GM23338 (cell line): ENCODE measurements at regions not wholly inside any gene's neighbourhood (a gene's known extent, or its start where the extent isn't known, plus 50 kb on each side); places are given as distances from the start of the nearest gene placed in this dataset.

Source experiments
- ATAC-seq: fragments of 200-7000 bp; cut with Tn5 transposase; 3 replicates; pipeline ENCODE4 v1.9.1; 2020
- DNase-seq: peaks from one replicate; pipeline ENCODE4 v3.0.0-alpha.2; 2015; ENCODE audit warnings: low spot score
- H2AFZ ChIP-seq: fragments of 200-600 bp; sonication (generic); 2 replicates; pipeline ENCODE4 v1.8.0; 2016; ENCODE audit warnings: antibody characterized with exemption, mild to moderate bottlenecking, moderate library complexity
- H3F3A ChIP-seq: fragments of 200-600 bp; sonication (generic); replicated peaks from 2 replicates; pipeline ENCODE4 v1.8.0; 2017; ENCODE audit warnings: antibody characterized with exemption, mixed run types, low read depth
- H3K27ac ChIP-seq: fragments of 200-600 bp; sonication (generic); 2 replicates; pipeline ENCODE4 v1.6.1; 2016; ENCODE audit warnings: low read depth
- H3K27me3 ChIP-seq: fragments of 200-600 bp; sonication (generic); 2 replicates; pipeline ENCODE4 v1.8.0; 2016; ENCODE audit warnings: mild to moderate bottlenecking, mixed run types, moderate library complexity; ENCODE audit not compliant: insufficient read depth
- H3K36me3 ChIP-seq: fragments of 200-600 bp; sonication (generic); 2 replicates; pipeline ENCODE4 v1.8.0; 2016; ENCODE audit warnings: mild to moderate bottlenecking; ENCODE audit not compliant: insufficient read depth
- H3K4me1 ChIP-seq: fragments of 200-600 bp; sonication (generic); 2 replicates; pipeline ENCODE4 v1.8.0; 2016; ENCODE audit warnings: mild to moderate bottlenecking, moderate library complexity; ENCODE audit not compliant: insufficient read depth
- H3K4me2 ChIP-seq: fragments of 200-600 bp; sonication (generic); 2 replicates; pipeline ENCODE4 v1.7.1; 2017; ENCODE audit warnings: mixed run types
- H3K4me3 ChIP-seq: fragments of 200-600 bp; sonication (generic); 2 replicates; pipeline ENCODE4 v1.6.1; 2016; ENCODE audit warnings: mixed run types
- H3K79me2 ChIP-seq: fragments of 200-600 bp; sonication (generic); replicated peaks from 2 replicates; pipeline ENCODE4 v1.8.0; 2017; ENCODE audit warnings: mild to moderate bottlenecking; ENCODE audit not compliant: insufficient read depth
- H3K9me2 ChIP-seq: fragments of 200-600 bp; sonication (generic); 2 replicates; pipeline ENCODE4 v1.8.0; 2017; ENCODE audit not compliant: insufficient read depth
- H4K20me1 ChIP-seq: fragments of 200-600 bp; sonication (generic); replicated peaks from 2 replicates; pipeline ENCODE4 v1.8.0; 2017; ENCODE audit warnings: mild to moderate bottlenecking; ENCODE audit not compliant: insufficient read depth
- H3K27ac Mint-ChIP-seq: 2 replicates; pipeline ENCODE4 v1.8.0; 2020; ENCODE audit warnings: inconsistent platforms, mild to moderate bottlenecking, moderate library complexity, mixed read lengths
- H3K27me3 Mint-ChIP-seq: 3 replicates; pipeline ENCODE4 v1.8.0; 2022; ENCODE audit warnings: low read depth, mild to moderate bottlenecking, moderate library complexity, mixed read lengths, inconsistent platforms; ENCODE audit not compliant: insufficient read depth, poor library complexity
- H3K36me3 Mint-ChIP-seq: 3 replicates; pipeline ENCODE4 v1.8.0; 2021; ENCODE audit warnings: low read depth, mild to moderate bottlenecking, inconsistent platforms, moderate library complexity, mixed read lengths
- H3K4me1 Mint-ChIP-seq: 3 replicates; pipeline ENCODE4 v1.8.0; 2020; ENCODE audit warnings: mild to moderate bottlenecking, inconsistent platforms, mixed read lengths
- H3K4me3 Mint-ChIP-seq: 3 replicates; pipeline ENCODE4 v1.8.0; 2021; ENCODE audit warnings: moderate library complexity, mild to moderate bottlenecking, inconsistent platforms, mixed read lengths
- H3K9me3 Mint-ChIP-seq: 3 replicates; pipeline ENCODE4 v1.8.0; 2020; ENCODE audit warnings: moderate library complexity, mild to moderate bottlenecking, inconsistent platforms, mixed read lengths
- CREB1 ChIP-seq: fragments of 250-450 bp; sonication (Bioruptor Pico); IDR thresholded peaks from 2 replicates; pipeline ENCODE4 v1.5.0; 2020; ENCODE audit warnings: low read depth, mild to moderate bottlenecking, moderate library complexity
- EZH2 ChIP-seq: fragments of 200-600 bp; sonication (generic); IDR thresholded peaks from one replicate; pipeline ENCODE4 v1.8.0; 2017; ENCODE audit warnings: antibody characterized with exemption, mild to moderate bottlenecking, low read depth; ENCODE audit not compliant: unreplicated experiment
- EZH2phosphoT487 ChIP-seq: fragments of 200-600 bp; sonication (generic); IDR thresholded peaks from one replicate; pipeline ENCODE4 v1.8.1; 2018; ENCODE audit warnings: antibody characterized with exemption; ENCODE audit not compliant: unreplicated experiment
- JUNB ChIP-seq: IDR thresholded peaks from one replicate; pipeline ENCODE4 v1.6.1; 2016; ENCODE audit warnings: antibody characterized with exemption; ENCODE audit not compliant: unreplicated experiment
- NANOG ChIP-seq: IDR thresholded peaks from 2 replicates; pipeline ENCODE4 v1.6.1; 2016; ENCODE audit warnings: antibody characterized with exemption, borderline replicate concordance
- POLR2AphosphoS5 ChIP-seq: IDR thresholded peaks from 2 replicates; pipeline ENCODE4 v1.6.1; 2016; ENCODE audit warnings: antibody characterized with exemption, low read depth
- STAT1 ChIP-seq: IDR thresholded peaks from one replicate; pipeline ENCODE4 v1.6.1; 2016; ENCODE audit warnings: antibody characterized with exemption; ENCODE audit not compliant: unreplicated experiment
- ZNF114 ChIP-seq: fragments of 250-450 bp; sonication (Bioruptor Pico); IDR thresholded peaks from 2 replicates; pipeline ENCODE4 v1.5.0; 2020; ENCODE audit warnings: mild to moderate bottlenecking, moderate library complexity
- TF ChIP-seq, protein P1 (sequence below), 2 experiments: fragments of 200-600 bp in 1 of 2; sonication (generic) in 1 of 2; conservative IDR thresholded peaks; 2 replicates each; pipeline versions ENCODE4 v1.5.1 to v1.6.1; 2016 to 2017; ENCODE audit warnings: antibody characterized with exemption in 2 of 2, low read depth in 2 of 2, mild to moderate bottlenecking in 2 of 2, moderate library complexity in 1 of 2
- TF ChIP-seq, protein P2 (sequence below): IDR thresholded peaks from one replicate; pipeline ENCODE4 v1.6.1; 2018; ENCODE audit warnings: antibody characterized with exemption; ENCODE audit not compliant: unreplicated experiment
- TF ChIP-seq, protein P3 (sequence below): fragments of 250-450 bp; sonication (Bioruptor Pico); IDR thresholded peaks from 2 replicates; pipeline ENCODE4 v1.5.0; 2020; ENCODE audit warnings: mild to moderate bottlenecking, moderate library complexity
- TF ChIP-seq, protein P4 (sequence below): IDR thresholded peaks from 2 replicates; pipeline ENCODE4 v1.6.1; 2016; ENCODE audit warnings: antibody characterized with exemption

DNA sequence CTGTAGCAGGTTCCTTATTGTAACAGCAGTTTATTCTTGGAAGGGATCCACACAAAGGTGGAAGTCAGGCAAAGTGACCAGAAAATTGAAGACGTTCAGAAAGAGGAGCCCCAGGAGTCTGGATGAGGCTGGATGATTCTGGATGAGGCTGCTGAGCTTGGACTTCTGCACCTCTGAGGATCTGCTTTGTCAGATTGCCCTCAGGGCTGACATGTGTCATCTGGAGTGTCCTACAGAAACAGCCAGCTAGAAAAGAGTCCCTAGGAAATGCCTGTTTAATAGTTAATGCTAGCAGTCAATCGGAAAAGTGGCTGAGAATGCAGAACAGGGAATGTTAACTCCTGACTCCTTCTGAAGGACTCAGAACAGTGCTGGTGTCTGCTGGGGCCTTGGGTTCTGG is 236.4 kb downstream of the LRRC70 start:
- no peak overlapping the region for H3K4me3 Mint-ChIP-seq
- H3K36me3 ChIP-seq, result no peaks in the 10 kb centered on the region
- 0 out of 2 replicates have a peak, but pooled peaks cover 5% of the 10 kb centered on the region for H3K9me2 ChIP-seq
- peaks cover 14% of the 10 kb centered on the region for H3K9me3 Mint-ChIP-seq
- ATAC-seq (no peak), DNase-seq (no peak)
- TF ChIP-seq, protein P1, sequence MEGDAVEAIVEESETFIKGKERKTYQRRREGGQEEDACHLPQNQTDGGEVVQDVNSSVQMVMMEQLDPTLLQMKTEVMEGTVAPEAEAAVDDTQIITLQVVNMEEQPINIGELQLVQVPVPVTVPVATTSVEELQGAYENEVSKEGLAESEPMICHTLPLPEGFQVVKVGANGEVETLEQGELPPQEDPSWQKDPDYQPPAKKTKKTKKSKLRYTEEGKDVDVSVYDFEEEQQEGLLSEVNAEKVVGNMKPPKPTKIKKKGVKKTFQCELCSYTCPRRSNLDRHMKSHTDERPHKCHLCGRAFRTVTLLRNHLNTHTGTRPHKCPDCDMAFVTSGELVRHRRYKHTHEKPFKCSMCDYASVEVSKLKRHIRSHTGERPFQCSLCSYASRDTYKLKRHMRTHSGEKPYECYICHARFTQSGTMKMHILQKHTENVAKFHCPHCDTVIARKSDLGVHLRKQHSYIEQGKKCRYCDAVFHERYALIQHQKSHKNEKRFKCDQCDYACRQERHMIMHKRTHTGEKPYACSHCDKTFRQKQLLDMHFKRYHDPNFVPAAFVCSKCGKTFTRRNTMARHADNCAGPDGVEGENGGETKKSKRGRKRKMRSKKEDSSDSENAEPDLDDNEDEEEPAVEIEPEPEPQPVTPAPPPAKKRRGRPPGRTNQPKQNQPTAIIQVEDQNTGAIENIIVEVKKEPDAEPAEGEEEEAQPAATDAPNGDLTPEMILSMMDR (conservative IDR thresholded peaks at IDR 0.05; ENCODE audit: low read depth in 2 of 2), result no peak
- TF ChIP-seq JUNB (no peak), NANOG (no peak), ZNF114 (CRISPR knock-in tag) (no peak), STAT1 (no peak), POLR2AphosphoS5 (no peak), CREB1 (no peak), EZH2phosphoT487 (no peak), EZH2 (no peak)
- TF ChIP-seq, protein P2, sequence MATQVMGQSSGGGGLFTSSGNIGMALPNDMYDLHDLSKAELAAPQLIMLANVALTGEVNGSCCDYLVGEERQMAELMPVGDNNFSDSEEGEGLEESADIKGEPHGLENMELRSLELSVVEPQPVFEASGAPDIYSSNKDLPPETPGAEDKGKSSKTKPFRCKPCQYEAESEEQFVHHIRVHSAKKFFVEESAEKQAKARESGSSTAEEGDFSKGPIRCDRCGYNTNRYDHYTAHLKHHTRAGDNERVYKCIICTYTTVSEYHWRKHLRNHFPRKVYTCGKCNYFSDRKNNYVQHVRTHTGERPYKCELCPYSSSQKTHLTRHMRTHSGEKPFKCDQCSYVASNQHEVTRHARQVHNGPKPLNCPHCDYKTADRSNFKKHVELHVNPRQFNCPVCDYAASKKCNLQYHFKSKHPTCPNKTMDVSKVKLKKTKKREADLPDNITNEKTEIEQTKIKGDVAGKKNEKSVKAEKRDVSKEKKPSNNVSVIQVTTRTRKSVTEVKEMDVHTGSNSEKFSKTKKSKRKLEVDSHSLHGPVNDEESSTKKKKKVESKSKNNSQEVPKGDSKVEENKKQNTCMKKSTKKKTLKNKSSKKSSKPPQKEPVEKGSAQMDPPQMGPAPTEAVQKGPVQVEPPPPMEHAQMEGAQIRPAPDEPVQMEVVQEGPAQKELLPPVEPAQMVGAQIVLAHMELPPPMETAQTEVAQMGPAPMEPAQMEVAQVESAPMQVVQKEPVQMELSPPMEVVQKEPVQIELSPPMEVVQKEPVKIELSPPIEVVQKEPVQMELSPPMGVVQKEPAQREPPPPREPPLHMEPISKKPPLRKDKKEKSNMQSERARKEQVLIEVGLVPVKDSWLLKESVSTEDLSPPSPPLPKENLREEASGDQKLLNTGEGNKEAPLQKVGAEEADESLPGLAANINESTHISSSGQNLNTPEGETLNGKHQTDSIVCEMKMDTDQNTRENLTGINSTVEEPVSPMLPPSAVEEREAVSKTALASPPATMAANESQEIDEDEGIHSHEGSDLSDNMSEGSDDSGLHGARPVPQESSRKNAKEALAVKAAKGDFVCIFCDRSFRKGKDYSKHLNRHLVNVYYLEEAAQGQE, result no peak
- TF ChIP-seq, protein P3, sequence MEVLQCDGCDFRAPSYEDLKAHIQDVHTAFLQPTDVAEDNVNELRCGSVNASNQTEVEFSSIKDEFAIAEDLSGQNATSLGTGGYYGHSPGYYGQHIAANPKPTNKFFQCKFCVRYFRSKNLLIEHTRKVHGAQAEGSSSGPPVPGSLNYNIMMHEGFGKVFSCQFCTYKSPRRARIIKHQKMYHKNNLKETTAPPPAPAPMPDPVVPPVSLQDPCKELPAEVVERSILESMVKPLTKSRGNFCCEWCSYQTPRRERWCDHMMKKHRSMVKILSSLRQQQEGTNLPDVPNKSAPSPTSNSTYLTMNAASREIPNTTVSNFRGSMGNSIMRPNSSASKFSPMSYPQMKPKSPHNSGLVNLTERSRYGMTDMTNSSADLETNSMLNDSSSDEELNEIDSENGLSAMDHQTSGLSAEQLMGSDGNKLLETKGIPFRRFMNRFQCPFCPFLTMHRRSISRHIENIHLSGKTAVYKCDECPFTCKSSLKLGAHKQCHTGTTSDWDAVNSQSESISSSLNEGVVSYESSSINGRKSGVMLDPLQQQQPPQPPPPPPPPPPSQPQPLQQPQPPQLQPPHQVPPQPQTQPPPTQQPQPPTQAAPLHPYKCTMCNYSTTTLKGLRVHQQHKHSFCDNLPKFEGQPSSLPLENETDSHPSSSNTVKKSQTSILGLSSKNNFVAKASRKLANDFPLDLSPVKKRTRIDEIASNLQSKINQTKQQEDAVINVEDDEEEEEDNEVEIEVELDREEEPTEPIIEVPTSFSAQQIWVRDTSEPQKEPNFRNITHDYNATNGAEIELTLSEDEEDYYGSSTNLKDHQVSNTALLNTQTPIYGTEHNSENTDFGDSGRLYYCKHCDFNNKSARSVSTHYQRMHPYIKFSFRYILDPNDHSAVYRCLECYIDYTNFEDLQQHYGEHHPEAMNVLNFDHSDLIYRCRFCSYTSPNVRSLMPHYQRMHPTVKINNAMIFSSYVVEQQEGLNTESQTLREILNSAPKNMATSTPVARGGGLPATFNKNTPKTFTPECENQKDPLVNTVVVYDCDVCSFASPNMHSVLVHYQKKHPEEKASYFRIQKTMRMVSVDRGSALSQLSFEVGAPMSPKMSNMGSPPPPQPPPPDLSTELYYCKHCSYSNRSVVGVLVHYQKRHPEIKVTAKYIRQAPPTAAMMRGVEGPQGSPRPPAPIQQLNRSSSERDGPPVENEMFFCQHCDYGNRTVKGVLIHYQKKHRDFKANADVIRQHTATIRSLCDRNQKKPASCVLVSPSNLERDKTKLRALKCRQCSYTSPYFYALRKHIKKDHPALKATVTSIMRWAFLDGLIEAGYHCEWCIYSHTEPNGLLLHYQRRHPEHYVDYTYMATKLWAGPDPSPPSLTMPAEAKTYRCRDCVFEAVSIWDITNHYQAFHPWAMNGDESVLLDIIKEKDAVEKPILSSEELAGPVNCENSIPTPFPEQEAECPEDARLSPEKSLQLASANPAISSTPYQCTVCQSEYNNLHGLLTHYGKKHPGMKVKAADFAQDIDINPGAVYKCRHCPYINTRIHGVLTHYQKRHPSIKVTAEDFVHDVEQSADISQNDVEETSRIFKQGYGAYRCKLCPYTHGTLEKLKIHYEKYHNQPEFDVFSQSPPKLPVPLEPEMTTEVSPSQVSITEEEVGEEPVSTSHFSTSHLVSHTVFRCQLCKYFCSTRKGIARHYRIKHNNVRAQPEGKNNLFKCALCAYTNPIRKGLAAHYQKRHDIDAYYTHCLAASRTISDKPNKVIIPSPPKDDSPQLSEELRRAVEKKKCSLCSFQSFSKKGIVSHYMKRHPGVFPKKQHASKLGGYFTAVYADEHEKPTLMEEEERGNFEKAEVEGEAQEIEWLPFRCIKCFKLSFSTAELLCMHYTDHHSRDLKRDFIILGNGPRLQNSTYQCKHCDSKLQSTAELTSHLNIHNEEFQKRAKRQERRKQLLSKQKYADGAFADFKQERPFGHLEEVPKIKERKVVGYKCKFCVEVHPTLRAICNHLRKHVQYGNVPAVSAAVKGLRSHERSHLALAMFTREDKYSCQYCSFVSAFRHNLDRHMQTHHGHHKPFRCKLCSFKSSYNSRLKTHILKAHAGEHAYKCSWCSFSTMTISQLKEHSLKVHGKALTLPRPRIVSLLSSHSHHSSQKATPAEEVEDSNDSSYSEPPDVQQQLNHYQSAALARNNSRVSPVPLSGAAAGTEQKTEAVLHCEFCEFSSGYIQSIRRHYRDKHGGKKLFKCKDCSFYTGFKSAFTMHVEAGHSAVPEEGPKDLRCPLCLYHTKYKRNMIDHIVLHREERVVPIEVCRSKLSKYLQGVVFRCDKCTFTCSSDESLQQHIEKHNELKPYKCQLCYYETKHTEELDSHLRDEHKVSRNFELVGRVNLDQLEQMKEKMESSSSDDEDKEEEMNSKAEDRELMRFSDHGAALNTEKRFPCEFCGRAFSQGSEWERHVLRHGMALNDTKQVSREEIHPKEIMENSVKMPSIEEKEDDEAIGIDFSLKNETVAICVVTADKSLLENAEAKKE (CRISPR knock-in tag), result no peak
- TF ChIP-seq, protein P4, sequence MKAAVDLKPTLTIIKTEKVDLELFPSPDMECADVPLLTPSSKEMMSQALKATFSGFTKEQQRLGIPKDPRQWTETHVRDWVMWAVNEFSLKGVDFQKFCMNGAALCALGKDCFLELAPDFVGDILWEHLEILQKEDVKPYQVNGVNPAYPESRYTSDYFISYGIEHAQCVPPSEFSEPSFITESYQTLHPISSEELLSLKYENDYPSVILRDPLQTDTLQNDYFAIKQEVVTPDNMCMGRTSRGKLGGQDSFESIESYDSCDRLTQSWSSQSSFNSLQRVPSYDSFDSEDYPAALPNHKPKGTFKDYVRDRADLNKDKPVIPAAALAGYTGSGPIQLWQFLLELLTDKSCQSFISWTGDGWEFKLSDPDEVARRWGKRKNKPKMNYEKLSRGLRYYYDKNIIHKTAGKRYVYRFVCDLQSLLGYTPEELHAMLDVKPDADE, result no peak
- H3F3A ChIP-seq, result no peaks in the 10 kb centered on the region
- no peaks in the 10 kb centered on the region for H4K20me1 ChIP-seq
- no peaks in the 10 kb centered on the region for H3K4me1 Mint-ChIP-seq
- H3K36me3 Mint-ChIP-seq, result peaks cover 12% of the 10 kb centered on the region; the same call in 2 of the 3 replicates
- H3K4me1 ChIP-seq, result no peaks in the 10 kb centered on the region
- H3K4me2 ChIP-seq, result no peak overlapping the region
- no peak overlapping the region for H3K27ac ChIP-seq
- peaks cover 3% of the 10 kb centered on the region for H3K27me3 Mint-ChIP-seq
- H3K4me3 ChIP-seq, result no peak overlapping the region
- no peaks in the 10 kb centered on the region for H3K27me3 ChIP-seq
- no peaks in the 10 kb centered on the region for H3K79me2 ChIP-seq
- no peak overlapping the region for H2AFZ ChIP-seq
- H3K27ac Mint-ChIP-seq, result no peak overlapping the region
